ENCODE measurements at regions not wholly inside any gene's neighbourhood (a gene's known extent, or its start where the extent isn't known, plus 50 kb on each side); places are given as distances from the start of the nearest gene placed in this dataset.
"Not testable (repeated sequence)": the region's sequence is repeated elsewhere in the genome, so short reads cannot be mapped to it uniquely, and the experiment has no call there.

- ATAC-seq, result no peak
- DNase-seq, result no peak
Observed at GRCh38 chr2:53610260-53610659, 157.3 kb upstream of the CHAC2 start.

- DNase-seq (no peak), ATAC-seq (no peak)
Observed at GRCh38 chr2:53609551-53609950, 158.1 kb upstream of the CHAC2 start.

GRCh38 chr2:53608293-53608692 lies 159.3 kb upstream of the CHAC2 start:
- DNase-seq (no peak), ATAC-seq (no peak)

- no peak for DNase-seq
- no peak for ATAC-seq
Observed at GRCh38 chr2:53600815-53601214, 166.8 kb upstream of the CHAC2 start.

GRCh38 chr2:53586733-53587612 lies 180.6 kb upstream of the CHAC2 start:
- DNase-seq, ATAC-seq: not testable (repeated sequence)

GRCh38 chr2:53584986-53585385 lies 182.6 kb upstream of the CHAC2 start:
- no peak for DNase-seq
- ATAC-seq, result no peak

GRCh38 chr2:53583583-53583982 lies 184.0 kb upstream of the CHAC2 start:
- ATAC-seq (no peak), DNase-seq (no peak)

- no peak for DNase-seq
- no peak for ATAC-seq
Observed at GRCh38 chr2:53582556-53582955, 185.0 kb upstream of the CHAC2 start.

- DNase-seq (no peak), ATAC-seq (no peak)
Observed at GRCh38 chr2:53576166-53576565, 191.4 kb upstream of the CHAC2 start.

GRCh38 chr2:53575721-53576124 lies 191.9 kb upstream of the CHAC2 start:
- ATAC-seq, result no peak
- DNase-seq, result no peak

GRCh38 chr2:53572696-53573095 lies 194.9 kb upstream of the CHAC2 start:
- ATAC-seq (no peak), DNase-seq (no peak)

- ATAC-seq (no peak), DNase-seq (no peak)
Observed at GRCh38 chr2:53569957-53570727, 197.5 kb upstream of the CHAC2 start.

- no peak for ATAC-seq
- DNase-seq, result no peak
Observed at GRCh38 chr2:53568469-53568868, 199.1 kb upstream of the CHAC2 start.

- DNase-seq, result no peak
- no peak for ATAC-seq
Observed at GRCh38 chr2:53567073-53567472, 200.5 kb upstream of the CHAC2 start.

- no peak for ATAC-seq
Observed at GRCh38 chr2:53562407-53562806, 205.2 kb upstream of the CHAC2 start.

GRCh38 chr2:53561155-53561554 lies 206.4 kb upstream of the CHAC2 start:
- DNase-seq (no peak), ATAC-seq (no peak)

More at GRCh38 chr2:53562407-53562806, 205.2 kb upstream of the CHAC2 start:
- DNase-seq, result no peak

GRCh38 chr2:53559302-53559966 lies 208.2 kb upstream of the CHAC2 start:
- ATAC-seq, result no peak
- DNase-seq, result no peak

- ATAC-seq, result no peak
- DNase-seq, result no peak
Observed at GRCh38 chr2:53558867-53559266, 208.7 kb upstream of the CHAC2 start.

GRCh38 chr2:53549497-53549896 lies 218.1 kb upstream of the CHAC2 start:
- ATAC-seq (no peak), DNase-seq (no peak)

- DNase-seq (no peak), ATAC-seq (no peak)
Observed at GRCh38 chr2:53545604-53546003, 222.0 kb upstream of the CHAC2 start.

GRCh38 chr2:53544871-53545558 lies 222.6 kb upstream of the CHAC2 start:
- ATAC-seq (no peak), DNase-seq (no peak)

- DNase-seq (no peak), ATAC-seq (no peak)
Observed at GRCh38 chr2:53543083-53543482, 224.5 kb upstream of the CHAC2 start.

Data from stimulated activated naive CD8-positive, alpha-beta T cell treated with anti-CD3 and anti-CD28 coated beads, Interleukin-15, Interleukin-2, amounts not matched to agents 100 U/mL and 50 U/mL, for 24 hours (primary cell).